Activated T-helper 1 cell treated with anti-CD3 and anti-CD28 coated beads, Interleukin-2, amount 50 U/mL, for 16 hours (primary cell): ENCODE measurements at regions not wholly inside any gene's neighbourhood (a gene's known extent, or its start where the extent isn't known, plus 50 kb on each side); places are given as distances from the start of the nearest gene placed in this dataset.
A peak's percentile ranks its signal among the peaks of the same experiment; 100 is the strongest.

Experiments
- DNase-seq, 2 donors: peaks; one replicate each; pipeline ENCODE4 v3.0.0-alpha.2; 2020; ENCODE audit warnings: low read depth in 1 of 2, low spot score in 1 of 2

DNA sequence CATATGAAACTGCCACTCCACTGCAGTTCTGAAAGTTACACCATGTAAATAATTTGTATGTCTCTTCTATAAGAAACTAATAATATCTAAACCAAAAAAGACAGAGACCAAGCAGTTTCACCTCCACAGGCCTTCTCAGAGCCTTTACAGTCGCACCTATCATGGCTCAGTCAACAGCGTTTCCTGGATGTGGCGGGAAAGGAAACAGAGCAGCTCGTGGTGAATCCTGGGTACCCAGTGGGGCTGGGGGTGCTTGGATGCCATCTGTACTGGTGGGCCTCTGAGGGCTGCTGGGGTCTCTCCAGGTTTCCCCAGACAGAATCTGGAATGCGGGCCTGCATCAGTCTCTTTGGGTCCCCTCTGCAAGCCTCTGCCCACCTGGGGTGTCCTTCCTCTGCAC is 100.2 kb upstream of the CASZ1 start:
- no peak for DNase-seq

DNA sequence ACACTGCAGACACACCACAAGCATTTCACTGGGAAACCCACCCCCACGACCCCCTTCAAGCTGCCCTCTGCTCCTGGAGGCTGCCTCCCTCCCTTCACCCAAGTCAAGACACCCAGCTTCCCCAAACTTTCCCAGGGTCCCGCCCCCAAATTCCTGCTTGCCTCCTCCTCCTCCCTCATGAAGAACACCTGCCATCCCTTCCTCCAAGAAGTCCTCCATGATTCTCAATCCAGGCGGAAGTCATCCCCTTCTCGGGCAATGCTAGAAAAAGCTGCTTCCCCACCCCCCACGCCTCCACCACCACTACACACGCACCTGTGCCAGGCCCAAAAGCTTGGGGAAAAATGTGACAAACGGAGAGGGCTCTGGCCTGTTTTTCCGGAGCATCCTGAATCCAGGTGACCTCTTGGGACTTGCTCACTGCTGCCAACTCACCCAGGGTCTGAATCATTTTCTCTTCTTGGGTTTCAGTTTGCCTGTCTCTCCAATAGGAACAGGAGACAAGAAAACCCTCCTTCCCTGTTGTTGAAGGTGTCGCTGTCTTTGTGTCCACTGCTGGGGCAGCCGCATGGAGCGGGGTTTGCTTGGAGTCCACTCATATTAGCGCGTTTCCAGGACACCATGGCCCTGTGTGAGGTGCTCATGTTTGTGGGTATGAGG is 101.0 kb upstream of the CASZ1 start:
- DNase-seq = no peak

DNA sequence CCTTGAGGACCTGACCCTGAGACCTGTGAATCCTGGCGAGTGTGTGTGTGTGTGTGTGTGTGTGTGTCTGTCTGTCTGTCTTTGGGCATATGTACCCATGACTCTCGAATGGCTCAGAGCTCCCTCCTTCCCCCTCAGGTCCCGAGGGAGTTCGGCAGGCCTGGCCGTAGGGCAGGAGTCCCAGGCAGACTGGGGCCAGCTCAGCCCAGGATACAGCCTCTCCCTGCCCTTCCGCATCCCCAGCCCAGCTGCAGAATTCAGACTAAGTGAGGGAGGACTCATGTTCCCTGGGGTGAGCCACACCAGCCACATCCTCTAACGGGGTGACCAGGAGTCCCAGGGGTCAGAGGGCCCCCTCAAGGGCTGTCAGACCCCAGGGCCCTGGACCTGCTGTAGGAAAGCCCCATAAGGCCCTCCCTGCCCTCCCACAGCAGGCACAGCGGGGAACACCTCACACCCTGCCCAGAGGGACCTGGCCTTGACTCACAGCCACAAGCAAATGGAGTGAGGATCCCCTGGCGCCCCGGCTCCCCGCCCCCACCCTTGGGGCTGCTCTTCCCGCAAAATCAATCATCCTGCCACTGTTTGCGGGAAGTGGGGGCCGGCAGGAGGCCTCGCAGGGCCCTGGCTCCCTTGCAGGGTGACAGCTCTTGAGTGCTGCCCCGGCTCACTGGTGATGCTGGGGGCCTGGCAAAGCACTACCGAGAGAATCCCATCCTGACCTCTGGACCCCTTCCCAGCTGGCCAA is 101.7 kb upstream of the CASZ1 start:
- no peak for DNase-seq

DNA sequence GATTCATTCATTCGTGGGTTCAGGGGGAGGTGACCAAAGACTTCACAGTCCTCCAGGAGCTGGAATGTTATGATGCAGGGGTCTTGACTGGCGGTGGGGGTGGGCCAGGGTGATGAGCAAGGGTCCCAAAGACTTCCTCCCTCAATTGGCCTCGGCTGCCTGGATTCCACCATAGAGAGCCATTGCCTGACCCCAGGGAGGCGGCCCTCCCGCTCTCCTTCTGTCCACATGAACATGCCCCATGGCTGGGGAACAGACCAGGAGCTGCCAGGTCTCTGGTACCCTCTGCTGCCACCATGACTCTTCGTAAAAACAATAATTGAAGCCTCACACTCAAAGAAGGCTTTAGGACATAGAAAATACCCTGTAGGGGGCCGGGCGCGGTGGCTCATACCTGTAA is 102.5 kb upstream of the CASZ1 start:
- DNase-seq = no peak

DNA sequence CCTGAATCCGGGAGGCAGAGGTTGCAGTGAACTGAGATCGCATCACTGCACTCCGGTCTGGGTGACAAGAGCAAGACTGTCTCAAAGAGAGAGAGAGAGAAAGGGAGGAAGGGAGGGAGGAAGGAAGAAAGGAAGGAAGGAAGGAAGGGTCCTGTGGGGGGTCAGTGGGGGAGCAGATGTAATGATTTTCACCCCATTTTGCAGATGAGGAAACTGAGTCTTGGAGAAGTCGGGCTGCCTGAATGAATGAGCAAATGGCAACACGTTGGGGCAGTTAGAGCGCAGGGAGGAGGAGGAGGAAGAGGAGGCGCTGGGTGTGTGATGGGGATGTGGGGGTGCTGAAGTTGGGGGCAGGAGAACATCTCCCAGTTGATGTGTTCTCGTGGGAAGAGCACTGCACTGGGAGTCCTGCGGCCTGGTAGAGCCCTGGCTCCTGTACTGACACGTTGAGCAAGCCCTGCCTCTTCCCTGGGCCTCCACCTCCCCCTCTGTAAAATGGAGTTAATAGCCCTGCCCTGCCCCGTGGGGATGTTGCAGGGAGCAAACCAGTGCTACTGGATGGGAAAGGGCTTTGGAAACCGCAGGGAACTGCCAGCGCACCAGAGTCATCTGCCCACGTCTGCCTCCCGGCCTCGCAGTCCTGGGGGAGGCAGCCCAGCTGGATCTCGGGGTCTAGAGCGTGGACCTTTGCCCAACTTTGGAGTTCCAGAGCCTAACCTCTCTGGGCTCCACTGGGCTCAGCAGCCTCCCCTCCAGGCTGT is 103.2 kb upstream of the CASZ1 start:
- no peak for DNase-seq

DNA sequence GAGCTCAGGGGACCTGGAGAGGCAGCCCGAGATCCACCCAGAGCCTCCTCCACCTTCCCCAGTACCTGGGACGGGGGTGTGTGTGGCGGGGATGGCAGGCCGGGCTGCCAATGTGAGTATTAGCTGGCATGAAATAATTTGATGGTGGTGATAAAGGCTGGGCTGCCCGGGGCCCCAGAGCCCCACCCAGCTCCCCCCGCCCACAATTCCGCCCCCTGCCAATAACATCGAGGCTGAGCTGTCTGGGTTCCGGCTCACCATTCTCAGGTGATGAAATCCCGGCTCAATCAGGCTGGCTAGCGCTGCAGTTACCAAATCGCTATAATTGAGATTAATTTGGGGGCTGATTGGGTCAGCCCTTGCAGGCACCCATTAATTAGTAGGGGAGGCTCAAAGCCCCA is 103.8 kb upstream of the CASZ1 start:
- no peak for DNase-seq

DNA sequence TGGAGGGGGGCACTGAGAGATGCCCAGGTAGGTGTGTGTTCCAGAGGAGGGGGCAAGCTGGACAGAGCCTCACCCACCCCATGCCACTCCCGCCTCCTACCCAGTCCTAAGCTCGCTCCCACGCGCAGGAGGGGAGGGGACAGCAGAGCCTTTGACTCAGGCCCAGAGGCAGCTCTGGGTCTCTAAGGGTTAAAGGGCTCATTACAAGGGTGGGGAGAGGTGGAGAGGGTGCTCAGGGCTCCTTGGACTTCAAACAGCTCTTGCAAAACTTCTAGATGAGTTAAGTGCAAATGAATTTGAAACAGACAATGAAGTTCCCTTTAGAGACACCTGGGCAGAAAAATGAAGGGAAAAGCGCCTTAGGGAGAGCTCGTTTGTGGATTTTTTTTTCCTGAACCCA is 104.2 kb upstream of the CASZ1 start:
- no peak for DNase-seq

DNA sequence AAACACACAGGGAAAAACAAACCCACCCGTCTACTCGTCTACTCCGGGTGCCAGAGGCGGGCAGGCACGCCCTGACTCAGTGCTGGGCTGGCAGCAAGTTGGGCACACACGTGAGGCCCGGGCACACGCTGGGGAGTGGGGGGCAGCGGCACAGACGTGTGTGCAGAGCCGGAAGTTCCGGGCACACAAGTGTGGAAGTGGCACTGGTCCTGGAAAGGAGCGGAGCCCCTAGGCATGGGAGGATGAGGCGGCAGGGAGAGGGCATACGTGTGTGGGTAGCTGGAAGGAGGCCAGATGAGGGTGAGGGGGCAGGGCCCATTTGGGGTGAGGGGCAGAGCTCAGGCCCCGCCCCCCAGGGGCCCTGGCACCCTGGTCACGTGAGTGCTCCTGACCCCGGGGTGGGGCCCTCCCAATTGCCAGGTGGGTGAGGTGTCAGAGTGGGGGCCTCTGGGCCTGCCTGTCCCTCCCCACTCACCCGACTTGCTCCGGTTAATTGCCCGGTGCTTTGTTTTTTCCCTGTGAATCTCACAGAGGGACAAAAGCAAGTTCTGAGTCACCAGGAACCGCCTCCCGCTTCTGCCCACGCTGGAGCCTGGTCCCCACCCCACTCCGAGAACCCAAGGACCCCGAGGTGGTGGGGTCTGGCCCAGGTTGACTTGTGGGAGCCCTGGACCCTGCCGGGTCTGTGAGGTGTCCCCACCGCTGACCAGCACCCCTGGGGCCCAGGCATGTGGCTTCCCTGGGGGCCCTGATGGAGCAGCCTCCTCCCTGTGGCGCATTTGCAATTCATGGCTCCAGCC is 104.8 kb upstream of the CASZ1 start:
- DNase-seq = no peak

DNA sequence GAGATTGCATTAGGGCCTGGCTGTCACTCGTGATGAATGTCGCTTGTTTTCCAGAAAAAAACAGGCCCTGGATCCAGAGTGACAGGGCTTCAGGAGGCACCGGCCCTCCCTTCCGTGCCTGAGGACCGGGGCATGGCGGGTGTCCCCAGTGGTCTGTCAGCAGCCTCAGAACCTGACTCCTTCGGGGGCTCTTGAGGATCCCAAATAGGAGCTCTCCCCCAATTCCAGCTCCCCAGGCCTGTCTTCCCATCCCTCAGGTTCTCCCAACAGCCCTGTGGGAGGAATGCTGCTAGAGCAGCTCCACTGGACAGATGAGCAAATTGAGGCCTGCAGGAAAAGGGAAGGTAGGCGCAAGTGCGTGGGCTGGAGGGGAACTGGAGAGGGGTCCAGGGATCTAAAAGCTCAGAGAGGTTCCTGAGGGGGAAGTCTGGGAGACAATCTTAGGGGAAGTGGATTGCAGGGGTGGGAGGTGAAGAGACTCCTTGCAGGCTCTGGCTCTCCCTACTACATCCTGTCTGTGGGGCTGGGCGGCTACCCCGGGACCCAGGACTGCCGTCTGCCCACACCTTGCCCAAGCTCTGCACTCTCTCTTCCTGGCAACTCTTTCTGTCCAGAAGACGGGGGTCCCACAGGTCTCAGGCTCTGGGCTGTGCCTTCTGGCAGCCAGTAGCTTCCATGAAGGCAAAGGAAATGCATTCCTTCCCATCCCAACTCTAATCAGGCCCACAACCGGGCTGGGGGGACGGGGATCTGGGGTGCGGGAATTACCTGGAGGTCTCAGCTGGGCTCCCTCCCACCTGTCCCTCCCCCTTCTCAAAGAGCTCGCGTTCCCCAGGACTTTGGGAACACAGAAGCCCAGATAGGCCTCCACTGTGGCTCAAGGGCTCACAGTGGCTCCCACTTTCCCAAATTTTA is 105.7 kb upstream of the CASZ1 start:
- DNase-seq = no peak

DNA sequence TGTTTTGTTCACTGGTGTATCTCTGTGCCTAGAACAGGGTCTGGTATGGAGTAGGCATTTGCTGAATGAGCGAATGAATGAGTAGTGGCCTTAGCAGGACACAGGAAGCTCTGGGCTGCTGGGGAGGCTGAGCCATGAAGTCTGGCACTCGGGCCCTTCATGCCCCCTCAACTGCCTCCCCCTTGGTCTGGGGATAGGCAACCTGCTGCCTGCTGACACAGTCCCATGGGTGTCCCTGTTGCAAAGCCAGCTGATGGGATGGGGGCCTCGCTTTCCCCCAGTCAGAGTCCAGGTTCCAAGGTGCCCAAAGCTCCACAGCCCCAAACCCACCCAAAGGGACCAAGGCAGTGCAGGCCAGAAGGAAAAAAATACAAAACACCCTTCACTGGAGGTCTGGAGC is 107.0 kb upstream of the CASZ1 start:
- no peak for DNase-seq

DNA sequence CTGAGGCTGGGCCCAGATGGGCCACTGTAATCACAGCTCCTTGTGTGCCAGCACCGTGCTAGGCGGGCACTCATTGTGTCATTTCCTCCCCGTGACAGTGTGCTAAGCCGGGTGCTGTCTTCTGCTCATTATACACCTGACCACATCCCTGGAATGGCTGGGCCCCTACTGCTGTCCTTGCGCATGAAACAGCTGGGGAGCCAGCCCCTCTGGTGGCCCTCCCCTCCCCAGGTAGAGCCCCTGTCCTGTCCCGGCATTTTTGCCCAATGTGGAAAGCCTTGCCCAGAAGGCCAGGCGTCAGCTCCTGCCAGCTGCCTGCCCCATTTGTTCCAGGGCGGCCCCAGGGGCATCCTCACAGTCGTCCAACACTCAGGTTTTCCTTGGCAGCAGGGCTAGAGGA is 107.4 kb upstream of the CASZ1 start:
- no peak for DNase-seq

DNA sequence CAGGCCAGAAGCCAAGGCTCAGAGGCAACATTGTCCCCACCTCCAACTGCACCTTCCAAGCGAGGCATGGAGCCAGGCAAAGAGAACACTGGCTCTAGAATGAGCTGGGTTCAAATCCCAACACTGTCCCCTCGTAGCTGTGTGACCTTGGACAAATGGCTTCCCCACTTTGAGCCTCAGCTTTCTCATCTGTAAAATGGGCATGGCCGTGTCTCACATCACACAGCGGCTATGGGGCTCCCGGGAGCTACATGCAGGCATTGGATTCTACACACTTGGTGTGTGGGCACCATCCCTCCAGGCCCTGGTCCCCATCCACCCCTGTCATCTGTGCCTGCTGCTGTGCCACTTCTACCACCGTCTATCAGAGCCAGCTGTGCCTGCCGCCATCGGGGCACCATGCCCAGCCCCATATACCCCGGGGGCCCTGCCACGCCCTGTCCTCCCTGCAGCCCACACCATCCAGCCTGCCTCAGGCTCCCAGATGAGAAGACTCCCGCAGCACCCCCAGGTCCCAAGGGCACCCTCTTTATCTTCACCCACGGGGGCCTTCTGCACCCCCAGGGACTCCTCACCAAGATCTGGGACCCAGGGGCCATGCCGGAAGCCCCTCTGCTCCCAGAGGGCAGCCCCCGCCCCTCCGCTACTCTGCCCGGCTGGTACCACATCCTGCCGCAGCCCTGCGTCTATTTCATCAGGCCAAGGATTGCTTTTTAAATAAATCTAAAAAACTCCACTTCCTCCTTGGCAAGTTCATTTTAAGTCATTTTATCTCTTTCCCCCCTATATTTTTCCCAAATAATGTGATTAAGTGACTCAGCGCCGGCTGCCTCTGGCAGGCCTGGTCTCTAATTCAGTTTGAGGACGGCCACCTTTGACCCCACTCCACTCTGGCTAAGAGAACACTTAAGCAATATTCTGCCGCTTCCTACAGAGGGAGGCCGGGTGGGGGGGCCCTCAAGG is 107.8 kb upstream of the TARDBP start:
- no peak for DNase-seq

DNA sequence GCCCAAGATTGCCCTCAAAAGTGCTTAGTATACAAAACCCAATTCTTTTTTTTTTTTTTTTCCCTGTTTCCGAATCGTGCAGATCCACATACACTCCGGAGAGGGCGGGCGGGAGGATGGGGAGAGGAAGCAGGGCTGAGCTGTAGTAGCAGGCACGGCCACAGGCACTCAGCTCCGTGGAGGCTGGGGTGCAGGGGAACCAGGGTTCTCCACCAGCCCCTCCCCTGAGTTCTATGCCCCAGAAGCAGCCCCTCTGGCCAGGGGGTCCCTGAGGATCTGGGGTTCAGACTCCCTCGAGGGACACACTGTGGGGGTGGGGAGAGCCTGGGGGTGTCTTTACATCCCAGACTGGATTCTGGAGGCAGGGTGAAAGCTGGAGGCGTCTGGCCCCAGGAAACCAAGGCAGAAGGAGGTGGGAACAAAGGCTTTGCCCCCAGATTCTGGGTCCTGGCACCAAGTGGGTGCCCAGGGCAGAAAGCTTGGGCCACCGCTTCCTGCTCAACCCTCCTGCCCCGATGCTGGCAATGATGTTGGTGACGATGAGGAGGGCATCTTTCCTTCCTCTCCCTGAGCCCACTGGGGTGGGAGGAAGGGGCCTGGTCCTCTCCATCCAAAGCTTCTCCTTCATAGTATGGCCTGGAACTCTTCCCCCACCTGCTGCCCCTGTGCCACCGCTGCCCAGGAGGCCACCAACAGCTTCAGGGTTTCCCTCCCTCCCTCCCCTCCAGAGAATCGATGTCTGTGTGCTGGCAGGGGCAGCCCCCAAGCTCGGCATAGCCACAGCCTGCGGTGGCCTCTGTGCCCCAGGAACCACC is 106.4 kb upstream of the TARDBP start:
- DNase-seq = no peak

DNA sequence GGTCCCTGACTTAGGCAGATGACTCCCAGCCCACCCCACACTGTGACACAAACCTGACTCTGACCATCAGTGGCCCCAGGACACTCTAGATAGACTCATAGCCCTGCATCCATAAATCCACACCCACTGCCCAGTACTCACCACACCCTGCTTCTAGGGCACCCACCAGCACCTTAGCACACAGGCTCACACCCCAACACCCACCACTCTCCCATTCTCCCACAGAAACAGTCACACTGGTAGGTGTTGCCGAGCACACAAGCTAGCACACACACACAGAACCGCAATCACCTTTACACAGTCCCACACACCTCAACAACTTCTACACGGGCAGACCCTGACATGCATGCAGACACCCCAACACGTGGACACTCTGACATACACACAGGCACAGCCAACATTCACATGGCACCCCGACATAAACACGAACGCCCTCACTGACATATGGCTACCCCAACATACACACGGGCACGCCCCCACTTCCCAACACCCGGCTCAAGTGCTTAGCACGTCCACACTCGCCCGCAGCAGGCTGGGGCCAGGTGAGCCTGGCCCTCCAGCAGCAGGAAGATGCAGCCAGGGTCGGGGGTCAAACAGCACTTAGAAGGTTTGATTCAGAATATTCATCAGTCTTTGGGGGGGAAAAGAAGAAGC is 105.5 kb upstream of the TARDBP start:
- DNase-seq = no peak

DNA sequence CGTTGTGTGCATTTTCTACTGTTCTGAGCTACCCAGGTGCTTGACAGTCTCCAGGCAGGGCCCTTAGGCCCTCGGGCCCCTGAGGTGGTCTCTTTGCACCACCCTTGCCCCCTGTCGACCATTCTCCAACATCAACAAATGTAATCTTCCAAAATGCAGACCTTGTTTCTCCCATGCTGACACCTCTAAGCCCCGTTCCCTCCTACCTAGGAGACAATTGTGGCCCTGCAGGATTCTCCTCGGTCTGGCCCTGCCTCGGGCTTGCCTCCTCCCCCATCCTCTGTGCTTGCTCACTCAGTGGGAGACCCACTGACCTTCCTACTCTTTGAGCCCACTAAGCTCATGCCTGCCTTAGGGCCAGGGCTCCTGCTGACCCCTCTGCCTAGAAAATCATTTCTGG is 104.2 kb upstream of the TARDBP start:
- DNase-seq = no peak

DNA sequence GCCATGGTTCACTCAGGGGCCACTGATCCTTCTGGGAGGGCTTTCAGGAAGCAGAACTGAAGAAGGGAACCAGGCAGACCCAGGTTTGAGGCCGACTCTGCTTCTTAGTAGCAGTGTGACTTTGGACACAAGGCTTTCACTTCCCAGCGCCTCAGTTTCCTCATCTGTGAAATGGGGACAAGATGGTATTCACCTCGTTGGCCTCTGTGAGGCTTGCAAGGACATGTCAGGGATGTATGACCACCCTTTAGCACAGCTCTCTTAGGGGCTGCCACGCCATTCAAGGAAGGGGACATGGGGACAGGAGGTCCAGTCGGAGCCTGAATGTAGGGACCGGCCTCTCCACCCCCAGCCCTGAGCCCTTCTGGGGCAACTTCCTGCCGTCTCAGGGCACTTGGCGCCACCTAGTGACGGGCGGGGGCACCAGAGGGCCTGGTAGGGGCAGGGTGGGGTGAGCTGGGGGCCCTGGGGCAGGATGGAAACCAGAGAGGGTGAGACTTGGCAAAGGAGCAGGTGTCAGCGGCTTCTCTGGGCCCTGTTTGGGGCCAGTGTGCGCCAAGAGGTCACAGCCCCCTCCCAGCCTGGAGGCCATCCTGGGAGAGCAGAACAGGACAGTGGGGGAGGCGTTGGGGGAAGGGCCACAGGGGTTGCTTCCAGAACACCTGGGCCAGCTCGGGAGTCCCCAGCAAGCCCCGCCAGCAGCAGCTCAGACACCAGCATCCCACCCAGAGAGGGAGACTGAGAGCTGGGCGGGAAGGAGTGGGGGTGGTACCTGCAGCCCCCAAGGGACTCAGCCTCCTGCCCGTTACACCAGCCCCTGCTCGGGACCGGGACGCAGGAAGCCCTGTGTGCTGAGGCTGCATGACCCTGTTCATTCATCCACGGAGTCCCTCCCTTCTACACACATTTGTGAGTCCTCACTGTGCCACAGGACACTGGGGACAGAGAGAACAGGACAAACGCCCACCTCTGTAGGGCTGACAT is 102.5 kb upstream of the TARDBP start:
- DNase-seq = peak; percentile 48 to 64
